D721Med (cell line): ENCODE measurements at regions not wholly inside any gene's neighbourhood (a gene's known extent, or its start where the extent isn't known, plus 50 kb on each side); places are given as distances from the start of the nearest gene placed in this dataset.

ENCODE experiments used
- DNase-seq: peaks from one replicate; pipeline ENCODE4 v3.0.0; 2011; ENCODE audit warnings: low spot score; ENCODE audit not compliant: insufficient read length
- FAIRE-seq: peaks from 2 replicates; lab custom pipeline; 2011; peaks lifted over from hg19 to GRCh38; lab: Jason Lieb, UNC
- CTCF ChIP-seq: IDR thresholded peaks from 2 replicates; pipeline ENCODE4 v1.5.1; 2012; ENCODE audit warnings: mild to moderate bottlenecking, control low read depth; ENCODE audit not compliant: insufficient read depth; ENCODE audit errors: missing control alignments

GRCh38 chr6:6970851-6971250 is 136.9 kb upstream of the RREB1 start:
- TF ChIP-seq CTCF: no peak
- DNase-seq: no peak
- FAIRE-seq: no peak

- no peak for DNase-seq
- FAIRE-seq: no peak
- TF ChIP-seq CTCF: no peak
Measured at GRCh38 chr6:6971369-6971768, 136.4 kb upstream of the RREB1 start.

- DNase-seq (no peak), FAIRE-seq (no peak)
- no peak for TF ChIP-seq CTCF
Measured at GRCh38 chr6:6972456-6972855, 135.3 kb upstream of the RREB1 start.

GRCh38 chr6:6973721-6974120 is 134.0 kb upstream of the RREB1 start:
- DNase-seq: no peak
- FAIRE-seq: no peak

GRCh38 chr6:6975459-6976111 is 132.2 kb upstream of the RREB1 start:
- FAIRE-seq: no peak

More at GRCh38 chr6:6973721-6974120, 134.0 kb upstream of the RREB1 start:
- no peak for TF ChIP-seq CTCF

GRCh38 chr6:6976193-6976592 is 131.6 kb upstream of the RREB1 start:
- FAIRE-seq (no peak), DNase-seq (no peak)
- no peak for TF ChIP-seq CTCF

More at GRCh38 chr6:6975459-6976111, 132.2 kb upstream of the RREB1 start:
- DNase-seq: no peak
- no peak for TF ChIP-seq CTCF

GRCh38 chr6:6978731-6979130 is 129.0 kb upstream of the RREB1 start:
- DNase-seq: no peak
- FAIRE-seq: no peak
- no peak for TF ChIP-seq CTCF
